ENCODE measurements at regions not wholly inside any gene's neighbourhood (a gene's known extent, or its start where the extent isn't known, plus 50 kb on each side); places are given as distances from the start of the nearest gene placed in this dataset.

- DNase-seq = no peak
Measured at GRCh38 chr5:18117968-18118367, 483.7 kb downstream of the TAF11L14 start.

GRCh38 chr5:18119156-18119785 is 485.0 kb downstream of the TAF11L14 start:
- DNase-seq = no peak

- DNase-seq = no peak
Measured at GRCh38 chr5:18141222-18141621, 507.0 kb downstream of the TAF11L14 start.

GRCh38 chr5:18142831-18143230 is 508.6 kb downstream of the TAF11L14 start:
- no peak for DNase-seq

GRCh38 chr5:18152671-18153070 is 518.4 kb downstream of the TAF11L14 start:
- DNase-seq = peak; percentile 33

- no peak for DNase-seq
Measured at GRCh38 chr5:18158166-18158565, 523.9 kb downstream of the TAF11L14 start.

GRCh38 chr5:18159331-18159730 is 525.1 kb downstream of the TAF11L14 start:
- DNase-seq = peak; percentile 93

- peak; percentile 1 for DNase-seq
Measured at GRCh38 chr5:18171684-18172083, 537.4 kb downstream of the TAF11L14 start.

- DNase-seq = no peak
Measured at GRCh38 chr5:18179579-18179978, 545.3 kb downstream of the TAF11L14 start.

GRCh38 chr5:18181575-18181974 is 547.3 kb downstream of the TAF11L14 start:
- no peak for DNase-seq

GRCh38 chr5:18195910-18196309 is 561.6 kb downstream of the TAF11L14 start:
- no peak for DNase-seq

- no peak for DNase-seq
Measured at GRCh38 chr5:18197734-18198133, 563.5 kb downstream of the TAF11L14 start.

GRCh38 chr5:18202164-18202563 is 567.9 kb downstream of the TAF11L14 start:
- DNase-seq = peak; percentile 69

GRCh38 chr5:18203296-18203695 is 569.0 kb downstream of the TAF11L14 start:
- DNase-seq = no peak

- DNase-seq = no peak
Measured at GRCh38 chr5:18213666-18214065, 579.4 kb downstream of the TAF11L14 start.

- DNase-seq = peak; percentile 54
Measured at GRCh38 chr5:18216016-18216415, 581.8 kb downstream of the TAF11L14 start.

- DNase-seq = peak; percentile 85
Measured at GRCh38 chr5:18216729-18217128, 582.5 kb downstream of the TAF11L14 start.

GRCh38 chr5:18219241-18219640 is 585.0 kb downstream of the TAF11L14 start:
- no peak for DNase-seq

GRCh38 chr5:18220631-18221030 is 586.4 kb downstream of the TAF11L14 start:
- no peak for DNase-seq

GRCh38 chr5:18236386-18236785 is 602.1 kb downstream of the TAF11L14 start:
- peak; percentile 50 for DNase-seq

- no peak for DNase-seq
Measured at GRCh38 chr5:18238321-18238720, 604.1 kb downstream of the TAF11L14 start.

- no peak for DNase-seq
Measured at GRCh38 chr5:18240971-18241370, 606.7 kb downstream of the TAF11L14 start.

- DNase-seq = peak; percentile 21
Measured at GRCh38 chr5:18243846-18244245, 609.6 kb downstream of the TAF11L14 start.

GRCh38 chr5:18244309-18244708 is 610.0 kb downstream of the TAF11L14 start:
- peak; percentile 5 for DNase-seq

- DNase-seq = no peak
Measured at GRCh38 chr5:18252559-18252958, 618.3 kb downstream of the TAF11L14 start.
